SK-N-SH (cell line): ENCODE measurements at regions not wholly inside any gene's neighbourhood (a gene's known extent, or its start where the extent isn't known, plus 50 kb on each side); places are given as distances from the start of the nearest gene placed in this dataset.

Experiments used
- CTCF ChIA-PET: fragments of 300-600, 350-600 bp; formaldehyde crosslinking; extraction: SDS; loops from one replicate; lab custom pipeline; 2021; lab: Yijun Ruan, JAX
- POLR2A ChIA-PET: fragments of 350-600 bp; sonication (Branson Sonifier 250); formaldehyde crosslinking; extraction: SDS; loops from one replicate; lab custom pipeline; 2020; ENCODE audit warnings: antibody characterized with exemption, inconsistent platforms; lab: Yijun Ruan, JAX
- DNase-seq: peaks from one replicate; pipeline ENCODE4 v3.0.0; 2012
- H2AFZ ChIP-seq: fragments of 200-600 bp; sonication (generic); 2 replicates; pipeline ENCODE4 v1.8.1; 2016; ENCODE audit warnings: antibody characterized with exemption, mild to moderate bottlenecking, low read depth
- H3F3A ChIP-seq: fragments of 200-600 bp; sonication (generic); replicated peaks from 2 replicates; pipeline ENCODE3; 2016; ENCODE audit warnings: antibody characterized with exemption, mild to moderate bottlenecking; ENCODE audit not compliant: insufficient read depth
- H3K27ac ChIP-seq, 2 experiments: fragments of 200-500 bp in 1 of 2; fragments of 200-600 bp in 1 of 2; sonication (Bioruptor generic) in 1 of 2; sonication (generic), shearing (Covaris generic) in 1 of 2; 2 replicates each; pipeline versions ENCODE4 v1.5.1 to v1.6.1; 2014 to 2016; ENCODE audit warnings: low read depth in 2 of 2, inconsistent platforms in 1 of 2, low read length in 1 of 2, mild to moderate bottlenecking in 1 of 2, mixed read lengths in 1 of 2
- H3K27me3 ChIP-seq: fragments of 200-600 bp; sonication (generic), shearing (Covaris generic); 2 replicates; pipeline ENCODE4 v1.6.1; 2016; ENCODE audit warnings: mixed run types; ENCODE audit not compliant: insufficient read depth
- H3K36me3 ChIP-seq, 2 experiments: fragments of 200-500 bp in 1 of 2; fragments of 200-600 bp in 1 of 2; sonication (Bioruptor generic) in 1 of 2; sonication (generic) in 1 of 2; replicated peaks in 1 of 2; 2 replicates each; pipeline versions ENCODE3 to v1.5.1; 2014 to 2016; ENCODE audit warnings: low read length in 1 of 2, mild to moderate bottlenecking in 1 of 2; ENCODE audit not compliant: insufficient read depth in 2 of 2, control insufficient read depth in 1 of 2
- H3K4me1 ChIP-seq, 2 experiments: fragments of 200-500 bp in 1 of 2; fragments of 200-600 bp in 1 of 2; sonication (Bioruptor generic) in 1 of 2; sonication (generic), shearing (Covaris generic) in 1 of 2; 2 replicates each; pipeline versions ENCODE4 v1.5.1 to v1.6.1; 2014 to 2016; ENCODE audit warnings: low read depth in 1 of 2, low read length in 1 of 2, mixed run types in 1 of 2; ENCODE audit not compliant: insufficient read depth in 2 of 2, control insufficient read depth in 1 of 2
- H3K4me2 ChIP-seq: fragments of 200-600 bp; sonication (generic), shearing (Covaris generic); 2 replicates; pipeline ENCODE4 v1.6.1; 2017; ENCODE audit warnings: mixed run types
- H3K4me3 ChIP-seq, 2 experiments: fragments of 200-500 bp in 1 of 2; fragments of 200-600 bp in 1 of 2; sonication (Bioruptor generic) in 1 of 2; sonication (generic), shearing (Covaris generic) in 1 of 2; 2 replicates each; pipeline versions ENCODE4 v1.5.1 to v1.8.1; 2014 to 2016; ENCODE audit warnings: low read depth in 2 of 2, inconsistent platforms in 1 of 2, low read length in 1 of 2, mild to moderate bottlenecking in 1 of 2, mixed read lengths in 1 of 2, moderate library complexity in 1 of 2
- H3K79me2 ChIP-seq: fragments of 200-600 bp; sonication (generic); 2 replicates; pipeline ENCODE4 v1.8.1; 2017; ENCODE audit warnings: mild to moderate bottlenecking; ENCODE audit not compliant: insufficient read depth
- H3K9ac ChIP-seq: fragments of 200-600 bp; sonication (generic); 2 replicates; pipeline ENCODE4 v1.6.1; 2017; ENCODE audit warnings: mixed run types
- H3K9me2 ChIP-seq: fragments of 200-600 bp; sonication (generic); 2 replicates; pipeline ENCODE4 v1.6.1; 2017; ENCODE audit warnings: mixed run types
- H3K9me3 ChIP-seq: fragments of 200-600 bp; sonication (generic); 2 replicates; pipeline ENCODE4 v1.6.1; 2017; ENCODE audit warnings: mixed run types, mild to moderate bottlenecking, moderate library complexity
- H4K20me1 ChIP-seq: fragments of 200-600 bp; sonication (generic); 2 replicates; pipeline ENCODE4 v1.6.1; 2017; ENCODE audit warnings: mild to moderate bottlenecking, mixed run types; ENCODE audit not compliant: insufficient read depth
- FOSL2 ChIP-seq: IDR thresholded peaks from 2 replicates; pipeline ENCODE4 v1.4.0; 2012; ENCODE audit warnings: low read depth, mild to moderate bottlenecking, moderate library complexity, borderline replicate concordance
- FOXM1 ChIP-seq: IDR thresholded peaks from 2 replicates; pipeline ENCODE4 v1.4.0; 2012; ENCODE audit warnings: low read depth, mild to moderate bottlenecking
- NFIC ChIP-seq: IDR thresholded peaks from 2 replicates; pipeline ENCODE4 v1.4.0; 2012; ENCODE audit warnings: borderline replicate concordance
- POLR2AphosphoS5 ChIP-seq: IDR thresholded peaks from 2 replicates; pipeline ENCODE4 v1.6.1; 2012; ENCODE audit warnings: low read depth, low read length
- RAD21 ChIP-seq: IDR thresholded peaks from 2 replicates; pipeline ENCODE4 v1.6.1; 2012; ENCODE audit warnings: mild to moderate bottlenecking, low read length
- RFX5 ChIP-seq: IDR thresholded peaks from 2 replicates; pipeline ENCODE4 v1.6.1; 2012; ENCODE audit warnings: mild to moderate bottlenecking, improper control_type of control experiment, low read length
- TEAD4 ChIP-seq: IDR thresholded peaks from 2 replicates; pipeline ENCODE4 v1.4.0; 2012; ENCODE audit warnings: mild to moderate bottlenecking, borderline replicate concordance; ENCODE audit not compliant: insufficient read depth
- WGBS: methylation state at CpG from one replicate; pipeline ENCODE4 v1.1.6; 2017; ENCODE audit warnings: low lambda C conversion rate; 5-methylcytosine and 5-hydroxymethylcytosine counted together
- TF ChIP-seq, protein P1 (sequence below): IDR thresholded peaks from 2 replicates; pipeline ENCODE4 v1.6.1; 2012; ENCODE audit warnings: mild to moderate bottlenecking, low read depth, low read length, moderate library complexity
- TF ChIP-seq, protein P2 (sequence below): IDR thresholded peaks from 2 replicates; pipeline ENCODE4 v1.4.0; 2012; ENCODE audit warnings: low read depth, borderline replicate concordance

DNA sequence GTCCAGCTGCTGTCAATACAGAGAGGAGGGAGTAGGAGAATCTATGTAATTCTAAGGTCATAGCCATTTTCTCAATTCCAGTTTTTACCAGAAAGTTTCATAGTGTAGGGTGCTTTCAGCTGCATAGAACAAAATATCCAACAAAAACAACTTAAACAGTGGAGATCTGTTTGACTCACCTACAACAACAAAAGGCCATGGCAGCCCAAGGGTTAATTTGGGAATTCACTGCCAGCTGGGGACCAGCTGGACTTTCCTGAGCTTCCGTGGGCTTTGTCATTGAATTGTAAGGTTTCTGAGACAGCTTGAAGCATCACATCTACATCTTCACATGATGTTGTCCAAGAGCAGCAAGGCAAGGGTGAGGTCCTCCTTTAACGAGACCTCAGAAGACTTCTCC, 512.7 kb downstream of the IRS1 start:
- no peaks in the 10 kb centered on the region for H3K79me2 ChIP-seq
- no peaks in the 10 kb centered on the region for H3K9me2 ChIP-seq
- no peaks in the 10 kb centered on the region for H3K27me3 ChIP-seq
- 29% methylated on average over 1 of the region's 2 CpGs for WGBS
- H2AFZ ChIP-seq = no peak overlapping the region
- H3K27ac ChIP-seq = no peak overlapping the region
- no peak overlapping the region for H3K4me2 ChIP-seq
- no peak overlapping the region for H3K4me3 ChIP-seq
- TF ChIP-seq FOXM1 (no peak), RFX5 (no peak), RAD21 (no peak), TEAD4 (no peak), POLR2AphosphoS5 (no peak), FOSL2 (no peak)
- TF ChIP-seq, all 33 proteins: peak for 0
- no peaks in the 10 kb centered on the region for H3F3A ChIP-seq
- ChIA-PET POLR2A (no interaction called here), CTCF (no interaction called here)
- DNase-seq = no peak
- no peak overlapping the region for H3K9ac ChIP-seq
- no peaks in the 10 kb centered on the region for H3K9me3 ChIP-seq
- no peaks in the 10 kb centered on the region for H3K36me3 ChIP-seq
- no peaks in the 10 kb centered on the region for H3K4me1 ChIP-seq
- H4K20me1 ChIP-seq = no peaks in the 10 kb centered on the region

DNA sequence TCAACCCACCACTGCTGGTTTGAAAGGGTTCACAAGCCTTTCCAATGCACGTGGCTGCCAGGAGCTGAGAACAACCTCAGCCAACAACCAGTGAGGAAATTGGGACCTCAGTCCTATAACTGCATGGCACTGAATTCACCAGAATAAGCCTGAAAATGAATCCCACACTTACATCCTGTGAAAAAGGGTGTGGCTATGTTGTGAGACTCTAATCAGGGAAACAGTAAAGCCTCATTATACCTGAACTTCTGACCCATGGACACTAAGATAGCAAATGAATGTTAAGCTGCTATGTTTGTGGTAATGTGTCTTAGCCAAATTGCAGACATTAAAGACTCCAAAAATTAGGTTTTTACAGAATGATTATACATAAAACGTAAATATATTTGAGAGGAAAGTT, 515.8 kb downstream of the IRS1 start:
- no peaks in the 10 kb centered on the region for H3K4me1 ChIP-seq
- H3K9me3 ChIP-seq = no peaks in the 10 kb centered on the region
- 20% methylated on average over 2 of the region's 2 CpGs for WGBS
- CTCF ChIA-PET = no interaction called here
- no peak overlapping the region for H2AFZ ChIP-seq
- no peaks in the 10 kb centered on the region for H3K36me3 ChIP-seq
- H3K27ac ChIP-seq = no peak overlapping the region
- no peak for DNase-seq
- TF ChIP-seq RFX5 (no peak), NFIC (no peak)
- TF ChIP-seq, protein P1, sequence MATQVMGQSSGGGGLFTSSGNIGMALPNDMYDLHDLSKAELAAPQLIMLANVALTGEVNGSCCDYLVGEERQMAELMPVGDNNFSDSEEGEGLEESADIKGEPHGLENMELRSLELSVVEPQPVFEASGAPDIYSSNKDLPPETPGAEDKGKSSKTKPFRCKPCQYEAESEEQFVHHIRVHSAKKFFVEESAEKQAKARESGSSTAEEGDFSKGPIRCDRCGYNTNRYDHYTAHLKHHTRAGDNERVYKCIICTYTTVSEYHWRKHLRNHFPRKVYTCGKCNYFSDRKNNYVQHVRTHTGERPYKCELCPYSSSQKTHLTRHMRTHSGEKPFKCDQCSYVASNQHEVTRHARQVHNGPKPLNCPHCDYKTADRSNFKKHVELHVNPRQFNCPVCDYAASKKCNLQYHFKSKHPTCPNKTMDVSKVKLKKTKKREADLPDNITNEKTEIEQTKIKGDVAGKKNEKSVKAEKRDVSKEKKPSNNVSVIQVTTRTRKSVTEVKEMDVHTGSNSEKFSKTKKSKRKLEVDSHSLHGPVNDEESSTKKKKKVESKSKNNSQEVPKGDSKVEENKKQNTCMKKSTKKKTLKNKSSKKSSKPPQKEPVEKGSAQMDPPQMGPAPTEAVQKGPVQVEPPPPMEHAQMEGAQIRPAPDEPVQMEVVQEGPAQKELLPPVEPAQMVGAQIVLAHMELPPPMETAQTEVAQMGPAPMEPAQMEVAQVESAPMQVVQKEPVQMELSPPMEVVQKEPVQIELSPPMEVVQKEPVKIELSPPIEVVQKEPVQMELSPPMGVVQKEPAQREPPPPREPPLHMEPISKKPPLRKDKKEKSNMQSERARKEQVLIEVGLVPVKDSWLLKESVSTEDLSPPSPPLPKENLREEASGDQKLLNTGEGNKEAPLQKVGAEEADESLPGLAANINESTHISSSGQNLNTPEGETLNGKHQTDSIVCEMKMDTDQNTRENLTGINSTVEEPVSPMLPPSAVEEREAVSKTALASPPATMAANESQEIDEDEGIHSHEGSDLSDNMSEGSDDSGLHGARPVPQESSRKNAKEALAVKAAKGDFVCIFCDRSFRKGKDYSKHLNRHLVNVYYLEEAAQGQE = no peak
- TF ChIP-seq, protein P2, sequence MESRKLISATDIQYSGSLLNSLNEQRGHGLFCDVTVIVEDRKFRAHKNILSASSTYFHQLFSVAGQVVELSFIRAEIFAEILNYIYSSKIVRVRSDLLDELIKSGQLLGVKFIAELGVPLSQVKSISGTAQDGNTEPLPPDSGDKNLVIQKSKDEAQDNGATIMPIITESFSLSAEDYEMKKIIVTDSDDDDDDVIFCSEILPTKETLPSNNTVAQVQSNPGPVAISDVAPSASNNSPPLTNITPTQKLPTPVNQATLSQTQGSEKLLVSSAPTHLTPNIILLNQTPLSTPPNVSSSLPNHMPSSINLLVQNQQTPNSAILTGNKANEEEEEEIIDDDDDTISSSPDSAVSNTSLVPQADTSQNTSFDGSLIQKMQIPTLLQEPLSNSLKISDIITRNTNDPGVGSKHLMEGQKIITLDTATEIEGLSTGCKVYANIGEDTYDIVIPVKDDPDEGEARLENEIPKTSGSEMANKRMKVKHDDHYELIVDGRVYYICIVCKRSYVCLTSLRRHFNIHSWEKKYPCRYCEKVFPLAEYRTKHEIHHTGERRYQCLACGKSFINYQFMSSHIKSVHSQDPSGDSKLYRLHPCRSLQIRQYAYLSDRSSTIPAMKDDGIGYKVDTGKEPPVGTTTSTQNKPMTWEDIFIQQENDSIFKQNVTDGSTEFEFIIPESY = no peak
- no peak overlapping the region for H3K9ac ChIP-seq
- no peak overlapping the region for H3K4me2 ChIP-seq
- H4K20me1 ChIP-seq = no peaks in the 10 kb centered on the region
- H3K4me3 ChIP-seq = no peak overlapping the region
- no peaks in the 10 kb centered on the region for H3K27me3 ChIP-seq
- POLR2A ChIA-PET = no interaction called here
- no peaks in the 10 kb centered on the region for H3K9me2 ChIP-seq
- H3K79me2 ChIP-seq = no peaks in the 10 kb centered on the region
- H3F3A ChIP-seq = no peaks in the 10 kb centered on the region
